ENCODE measurements at regions not wholly inside any gene's neighbourhood (a gene's known extent, or its start where the extent isn't known, plus 50 kb on each side); places are given as distances from the start of the nearest gene placed in this dataset.

DNA sequence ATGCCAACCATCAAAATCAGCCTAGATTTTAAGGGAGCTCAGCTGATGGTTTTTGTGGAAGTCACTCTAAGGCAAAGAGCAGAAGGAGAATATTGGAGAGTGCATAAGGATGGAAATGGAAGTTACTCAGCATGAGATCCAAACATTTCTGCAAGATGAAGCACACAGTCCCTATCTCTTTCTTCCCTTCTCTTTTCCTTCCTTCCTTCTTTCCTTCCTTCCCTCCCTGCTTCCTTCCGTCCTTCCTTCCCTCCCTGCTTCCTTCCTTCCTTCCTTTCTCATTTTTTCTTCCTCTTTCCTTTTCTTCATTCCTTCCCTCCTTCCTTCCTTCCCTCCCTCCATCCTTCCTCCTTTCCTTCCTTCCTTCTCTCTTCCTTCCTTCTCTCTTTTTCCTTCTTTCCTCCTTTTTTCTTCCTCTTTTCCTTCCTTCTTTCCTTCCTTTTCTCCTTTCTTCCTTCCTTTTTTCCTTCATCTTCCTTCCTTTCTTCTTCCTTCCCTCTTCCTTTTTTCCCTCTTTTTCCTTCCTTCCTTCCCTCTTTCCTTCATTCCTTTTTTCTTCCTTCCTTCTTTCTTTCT, 727.9 kb upstream of the CDH2 start:
- TF ChIP-seq POLR2A (IDR thresholded peaks at IDR 0.05): no peak
- TF ChIP-seq, protein P1, sequence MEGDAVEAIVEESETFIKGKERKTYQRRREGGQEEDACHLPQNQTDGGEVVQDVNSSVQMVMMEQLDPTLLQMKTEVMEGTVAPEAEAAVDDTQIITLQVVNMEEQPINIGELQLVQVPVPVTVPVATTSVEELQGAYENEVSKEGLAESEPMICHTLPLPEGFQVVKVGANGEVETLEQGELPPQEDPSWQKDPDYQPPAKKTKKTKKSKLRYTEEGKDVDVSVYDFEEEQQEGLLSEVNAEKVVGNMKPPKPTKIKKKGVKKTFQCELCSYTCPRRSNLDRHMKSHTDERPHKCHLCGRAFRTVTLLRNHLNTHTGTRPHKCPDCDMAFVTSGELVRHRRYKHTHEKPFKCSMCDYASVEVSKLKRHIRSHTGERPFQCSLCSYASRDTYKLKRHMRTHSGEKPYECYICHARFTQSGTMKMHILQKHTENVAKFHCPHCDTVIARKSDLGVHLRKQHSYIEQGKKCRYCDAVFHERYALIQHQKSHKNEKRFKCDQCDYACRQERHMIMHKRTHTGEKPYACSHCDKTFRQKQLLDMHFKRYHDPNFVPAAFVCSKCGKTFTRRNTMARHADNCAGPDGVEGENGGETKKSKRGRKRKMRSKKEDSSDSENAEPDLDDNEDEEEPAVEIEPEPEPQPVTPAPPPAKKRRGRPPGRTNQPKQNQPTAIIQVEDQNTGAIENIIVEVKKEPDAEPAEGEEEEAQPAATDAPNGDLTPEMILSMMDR (IDR thresholded peaks at IDR 0.05): no peak

All from uterus (tissue), 2 donors.